GM12878 (cell line): ENCODE measurements at regions not wholly inside any gene's neighbourhood (a gene's known extent, or its start where the extent isn't known, plus 50 kb on each side); places are given as distances from the start of the nearest gene placed in this dataset.

Experiments
- ATAC-seq: fragments of 200-7000 bp; cut with Tn5 transposase; 3 replicates; pipeline ENCODE4 v1.9.1; 2020; ENCODE audit warnings: mild to moderate bottlenecking, moderate library complexity
- BruUV-seq: library from RNA; stranded (reverse); fragments of 400-500 nt; replicated peaks from 2 replicates; lab custom pipeline; 2021; lab: Mats Ljungman, UMichigan
- CTCF ChIA-PET: fragments of 300-600 bp; sonication (Branson Sonifier 250); formaldehyde crosslinking; extraction: SDS; loops from one replicate; lab custom pipeline; 2021; ENCODE audit warnings: inconsistent platforms; lab: Yijun Ruan, JAX
- POLR2A ChIA-PET: fragments of 350-600 bp; formaldehyde crosslinking; extraction: SDS; loops from one replicate; lab custom pipeline; 2021; ENCODE audit warnings: inconsistent platforms; lab: Charles Lee
- RAD21 ChIA-PET: fragments of 300-600 bp; sonication (Branson Sonifier 250); formaldehyde crosslinking; loops from one replicate; lab custom pipeline; 2023; ENCODE audit warnings: antibody characterized with exemption; ENCODE audit not compliant: unreplicated experiment; lab: Charles Lee
- SMC1A ChIA-PET: fragments of 300-600 bp; sonication (Branson Sonifier 250); formaldehyde crosslinking; loops from one replicate; lab custom pipeline; 2023; ENCODE audit not compliant: unreplicated experiment, uncharacterized antibody; lab: Charles Lee
- DNase-seq: peaks from one replicate; pipeline ENCODE4 v3.0.0-alpha.2; 2011; ENCODE audit warnings: low read depth, low spot score
- FAIRE-seq: peaks from 3 replicates; lab custom pipeline; 2011; peaks lifted over from hg19 to GRCh38; lab: Jason Lieb, UNC
- H2AFZ ChIP-seq: 2 replicates; pipeline ENCODE4 v1.6.0; 2011; ENCODE audit warnings: low read depth, low read length, control low read depth; ENCODE audit not compliant: control insufficient read depth
- H3K27ac ChIP-seq: 2 replicates; pipeline ENCODE4 v1.5.1; 2011; ENCODE audit warnings: control low read depth; ENCODE audit not compliant: control insufficient read depth, insufficient read depth
- H3K27me3 ChIP-seq, 2 experiments: replicated peaks in 1 of 2; 2 replicates each; pipeline versions ENCODE4 v1.6.0 to v1.6.1; 2011; ENCODE audit warnings: low read length in 1 of 2; ENCODE audit not compliant: control insufficient read depth in 2 of 2, insufficient read depth in 2 of 2
- H3K36me3 ChIP-seq, 2 experiments: 2 replicates each; pipeline ENCODE4 v1.5.1; 2011; ENCODE audit warnings: low read length in 1 of 2; ENCODE audit not compliant: control insufficient read depth in 2 of 2, insufficient read depth in 2 of 2
- H3K4me1 ChIP-seq: 2 replicates; pipeline ENCODE4 v1.6.1; 2011; ENCODE audit warnings: mild to moderate bottlenecking, low read length, moderate library complexity, mixed read lengths; ENCODE audit not compliant: control insufficient read depth, insufficient read depth
- H3K4me2 ChIP-seq: 2 replicates; pipeline ENCODE4 v1.6.0; 2011; ENCODE audit warnings: control low read depth; ENCODE audit not compliant: control insufficient read depth, insufficient read depth
- H3K4me3 ChIP-seq: fragments of 200-600 bp; sonication (generic); 2 replicates; pipeline ENCODE4 v1.5.1; 2016
- H3K79me2 ChIP-seq: 2 replicates; pipeline ENCODE4 v1.6.0; 2011; ENCODE audit warnings: low read length; ENCODE audit not compliant: control insufficient read depth, insufficient read depth
- H3K9ac ChIP-seq: 2 replicates; pipeline ENCODE4 v1.8.0; 2011; ENCODE audit warnings: low read length, control low read depth, mixed read lengths; ENCODE audit not compliant: control insufficient read depth, insufficient read depth
- H3K9me3 ChIP-seq: replicated peaks from 3 replicates; pipeline ENCODE4 v1.5.1; 2011; ENCODE audit warnings: mild to moderate bottlenecking, low read length; ENCODE audit not compliant: control insufficient read depth, insufficient read depth
- H4K20me1 ChIP-seq: 2 replicates; pipeline ENCODE4 v1.6.0; 2011; ENCODE audit not compliant: control insufficient read depth, insufficient read depth
- BCL11A ChIP-seq: IDR thresholded peaks from 2 replicates; pipeline ENCODE4 v1.6.1; 2011; ENCODE audit warnings: low read depth, low read length
- HDAC2 ChIP-seq: fragments of 200-600 bp; sonication (generic); IDR thresholded peaks from 2 replicates; pipeline ENCODE4 v1.6.1; 2017
- MEF2B ChIP-seq: fragments of 450-650 bp; IDR thresholded peaks from 2 replicates; pipeline ENCODE4 v1.6.1; 2018; ENCODE audit warnings: mild to moderate bottlenecking, moderate library complexity; ENCODE audit not compliant: partially characterized antibody, poor library complexity, severe bottlenecking
- MLLT1 ChIP-seq: fragments of 450-650 bp; IDR thresholded peaks from 2 replicates; pipeline ENCODE4 v1.6.1; 2016; ENCODE audit warnings: mild to moderate bottlenecking
- SIX5 ChIP-seq: IDR thresholded peaks from 2 replicates; pipeline ENCODE4 v1.6.1; 2011; ENCODE audit warnings: mild to moderate bottlenecking, low read depth, low read length, moderate library complexity; ENCODE audit not compliant: severe bottlenecking
- SP1 ChIP-seq: IDR thresholded peaks from one replicate; pipeline ENCODE4 v1.6.1; 2011; ENCODE audit warnings: low read depth, low read length
- TCF7 ChIP-seq: IDR thresholded peaks from 2 replicates; pipeline ENCODE4 v1.6.1; 2014; ENCODE audit warnings: antibody characterized with exemption, borderline replicate concordance
- WGBS: methylation state at CpG from one replicate; pipeline ENCODE4 v1.1.6; 2016; ENCODE audit warnings: low lambda C conversion rate; ENCODE audit not compliant: insufficient replicate concordance, insufficient coverage; ENCODE audit errors: missing lambda C conversion rate; 5-methylcytosine and 5-hydroxymethylcytosine counted together
- in situ Hi-C: fragments of 300-500 bp; cut with MboI; formaldehyde crosslinking; loops from 9 replicates; pipeline ENCODE4 v1.14.3; 2018; ENCODE audit warnings: mixed read lengths
- intact Hi-C: fragments of 100-400 bp; cut with micrococcal nuclease; formaldehyde crosslinking; loops from one replicate; pipeline ENCODE4 v1.14.2; 2022; ENCODE audit not compliant: unreplicated experiment
- TF ChIP-seq, protein P1 (sequence below): fragments of 450-650 bp; IDR thresholded peaks from 2 replicates; pipeline ENCODE4 v1.6.1; 2017; ENCODE audit warnings: mild to moderate bottlenecking, moderate library complexity
- TF ChIP-seq, protein P2 (sequence below): fragments of 450-650 bp; formaldehyde crosslinking; IDR thresholded peaks from 2 replicates; pipeline ENCODE4 v1.5.0; 2022; ENCODE audit warnings: mild to moderate bottlenecking, missing genetic modification characterization

- TF ChIP-seq HDAC2: no peak
- TF ChIP-seq, all 136 proteins: peak for 0
Observed at GRCh38 chr4:66923081-66923865, 622.0 kb downstream of the CENPC start (continued).

GRCh38 chr4:66921433-66921832 lies 623.9 kb downstream of the CENPC start:
- no peaks in the 10 kb centered on the region for H3K27me3 ChIP-seq
- POLR2A ChIA-PET: interaction anchor here (0.6 kb wide), 1 partner anchor 1475 kb away, joined by 4 read pairs; no protein-coding TSS in a partner anchor

More at GRCh38 chr4:66921433-66921832, 623.9 kb downstream of the CENPC start:
- in situ Hi-C loops: no loop called here
- CTCF ChIA-PET: no interaction called here
- Histone ChIP-seq H3K9me3 (no peaks in the 10 kb centered on the region), H2AFZ (no peak overlapping the region), H3K4me2 (no peak overlapping the region), H4K20me1 (no peaks in the 10 kb centered on the region), H3K4me3 (no peak overlapping the region), H3K4me1 (no peaks in the 10 kb centered on the region), H3K9ac (no peak overlapping the region), H3K79me2 (no peaks in the 10 kb centered on the region), H3K36me3 (no peaks in the 10 kb centered on the region), H3K27ac (no peak overlapping the region)
- SMC1A ChIA-PET: interaction anchor here (0.5 to 0.6 kb wide), 2 partner anchors 14 to 369 kb away, joined by 3 to 4 read pairs; no protein-coding TSS in a partner anchor
- RAD21 ChIA-PET: no interaction called here
- DNase-seq: no peak
- WGBS: 24% methylated on average over 5 of the region's 5 CpGs
- no peak for ATAC-seq
- TF ChIP-seq, protein P1, sequence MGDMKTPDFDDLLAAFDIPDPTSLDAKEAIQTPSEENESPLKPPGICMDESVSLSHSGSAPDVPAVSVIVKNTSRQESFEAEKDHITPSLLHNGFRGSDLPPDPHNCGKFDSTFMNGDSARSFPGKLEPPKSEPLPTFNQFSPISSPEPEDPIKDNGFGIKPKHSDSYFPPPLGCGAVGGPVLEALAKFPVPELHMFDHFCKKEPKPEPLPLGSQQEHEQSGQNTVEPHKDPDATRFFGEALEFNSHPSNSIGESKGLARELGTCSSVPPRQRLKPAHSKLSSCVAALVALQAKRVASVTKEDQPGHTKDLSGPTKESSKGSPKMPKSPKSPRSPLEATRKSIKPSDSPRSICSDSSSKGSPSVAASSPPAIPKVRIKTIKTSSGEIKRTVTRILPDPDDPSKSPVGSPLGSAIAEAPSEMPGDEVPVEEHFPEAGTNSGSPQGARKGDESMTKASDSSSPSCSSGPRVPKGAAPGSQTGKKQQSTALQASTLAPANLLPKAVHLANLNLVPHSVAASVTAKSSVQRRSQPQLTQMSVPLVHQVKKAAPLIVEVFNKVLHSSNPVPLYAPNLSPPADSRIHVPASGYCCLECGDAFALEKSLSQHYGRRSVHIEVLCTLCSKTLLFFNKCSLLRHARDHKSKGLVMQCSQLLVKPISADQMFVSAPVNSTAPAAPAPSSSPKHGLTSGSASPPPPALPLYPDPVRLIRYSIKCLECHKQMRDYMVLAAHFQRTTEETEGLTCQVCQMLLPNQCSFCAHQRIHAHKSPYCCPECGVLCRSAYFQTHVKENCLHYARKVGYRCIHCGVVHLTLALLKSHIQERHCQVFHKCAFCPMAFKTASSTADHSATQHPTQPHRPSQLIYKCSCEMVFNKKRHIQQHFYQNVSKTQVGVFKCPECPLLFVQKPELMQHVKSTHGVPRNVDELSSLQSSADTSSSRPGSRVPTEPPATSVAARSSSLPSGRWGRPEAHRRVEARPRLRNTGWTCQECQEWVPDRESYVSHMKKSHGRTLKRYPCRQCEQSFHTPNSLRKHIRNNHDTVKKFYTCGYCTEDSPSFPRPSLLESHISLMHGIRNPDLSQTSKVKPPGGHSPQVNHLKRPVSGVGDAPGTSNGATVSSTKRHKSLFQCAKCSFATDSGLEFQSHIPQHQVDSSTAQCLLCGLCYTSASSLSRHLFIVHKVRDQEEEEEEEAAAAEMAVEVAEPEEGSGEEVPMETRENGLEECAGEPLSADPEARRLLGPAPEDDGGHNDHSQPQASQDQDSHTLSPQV: no peak
- TF ChIP-seq MEF2B (no peak), TCF7 (no peak), SP1 (no peak), SIX5 (no peak), BCL11A (no peak), MLLT1 (no peak)
- TF ChIP-seq, protein P2, sequence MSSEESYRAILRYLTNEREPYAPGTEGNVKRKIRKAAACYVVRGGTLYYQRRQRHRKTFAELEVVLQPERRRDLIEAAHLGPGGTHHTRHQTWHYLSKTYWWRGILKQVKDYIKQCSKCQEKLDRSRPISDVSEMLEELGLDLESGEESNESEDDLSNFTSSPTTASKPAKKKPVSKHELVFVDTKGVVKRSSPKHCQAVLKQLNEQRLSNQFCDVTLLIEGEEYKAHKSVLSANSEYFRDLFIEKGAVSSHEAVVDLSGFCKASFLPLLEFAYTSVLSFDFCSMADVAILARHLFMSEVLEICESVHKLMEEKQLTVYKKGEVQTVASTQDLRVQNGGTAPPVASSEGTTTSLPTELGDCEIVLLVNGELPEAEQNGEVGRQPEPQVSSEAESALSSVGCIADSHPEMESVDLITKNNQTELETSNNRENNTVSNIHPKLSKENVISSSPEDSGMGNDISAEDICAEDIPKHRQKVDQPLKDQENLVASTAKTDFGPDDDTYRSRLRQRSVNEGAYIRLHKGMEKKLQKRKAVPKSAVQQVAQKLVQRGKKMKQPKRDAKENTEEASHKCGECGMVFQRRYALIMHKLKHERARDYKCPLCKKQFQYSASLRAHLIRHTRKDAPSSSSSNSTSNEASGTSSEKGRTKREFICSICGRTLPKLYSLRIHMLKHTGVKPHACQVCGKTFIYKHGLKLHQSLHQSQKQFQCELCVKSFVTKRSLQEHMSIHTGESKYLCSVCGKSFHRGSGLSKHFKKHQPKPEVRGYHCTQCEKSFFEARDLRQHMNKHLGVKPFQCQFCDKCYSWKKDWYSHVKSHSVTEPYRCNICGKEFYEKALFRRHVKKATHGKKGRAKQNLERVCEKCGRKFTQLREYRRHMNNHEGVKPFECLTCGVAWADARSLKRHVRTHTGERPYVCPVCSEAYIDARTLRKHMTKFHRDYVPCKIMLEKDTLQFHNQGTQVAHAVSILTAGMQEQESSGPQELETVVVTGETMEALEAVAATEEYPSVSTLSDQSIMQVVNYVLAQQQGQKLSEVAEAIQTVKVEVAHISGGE: no peak
- FAIRE-seq: no peak
- intact Hi-C loops: no loop called here
- BruUV-seq: no TSS peak
